ENCODE measurements at regions not wholly inside any gene's neighbourhood (a gene's known extent, or its start where the extent isn't known, plus 50 kb on each side); places are given as distances from the start of the nearest gene placed in this dataset.

DNA sequence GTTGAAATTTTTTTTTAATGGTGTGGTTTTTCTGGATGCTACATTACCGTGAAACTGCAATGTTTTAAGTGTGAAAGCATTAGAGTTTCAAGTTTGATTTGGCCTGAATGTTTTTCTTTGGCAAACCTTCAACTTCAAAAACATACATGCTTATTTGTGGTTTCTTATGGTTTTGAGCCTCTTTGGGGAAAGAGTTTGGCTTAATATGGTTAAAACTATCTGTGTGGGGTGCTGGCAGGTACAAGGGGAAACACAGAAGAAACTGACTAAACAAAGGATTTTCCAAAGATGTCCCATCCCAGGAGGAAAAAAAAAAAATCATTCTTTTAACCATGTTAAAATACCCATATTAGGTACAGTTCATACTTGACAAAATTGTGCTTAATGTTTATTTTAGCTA is 121.1 kb downstream of the HGF start:
- no peak overlapping the region for H3K4me3 ChIP-seq (replicated peaks; ENCODE audit: low read depth, low read length)
- TF ChIP-seq, protein P1, sequence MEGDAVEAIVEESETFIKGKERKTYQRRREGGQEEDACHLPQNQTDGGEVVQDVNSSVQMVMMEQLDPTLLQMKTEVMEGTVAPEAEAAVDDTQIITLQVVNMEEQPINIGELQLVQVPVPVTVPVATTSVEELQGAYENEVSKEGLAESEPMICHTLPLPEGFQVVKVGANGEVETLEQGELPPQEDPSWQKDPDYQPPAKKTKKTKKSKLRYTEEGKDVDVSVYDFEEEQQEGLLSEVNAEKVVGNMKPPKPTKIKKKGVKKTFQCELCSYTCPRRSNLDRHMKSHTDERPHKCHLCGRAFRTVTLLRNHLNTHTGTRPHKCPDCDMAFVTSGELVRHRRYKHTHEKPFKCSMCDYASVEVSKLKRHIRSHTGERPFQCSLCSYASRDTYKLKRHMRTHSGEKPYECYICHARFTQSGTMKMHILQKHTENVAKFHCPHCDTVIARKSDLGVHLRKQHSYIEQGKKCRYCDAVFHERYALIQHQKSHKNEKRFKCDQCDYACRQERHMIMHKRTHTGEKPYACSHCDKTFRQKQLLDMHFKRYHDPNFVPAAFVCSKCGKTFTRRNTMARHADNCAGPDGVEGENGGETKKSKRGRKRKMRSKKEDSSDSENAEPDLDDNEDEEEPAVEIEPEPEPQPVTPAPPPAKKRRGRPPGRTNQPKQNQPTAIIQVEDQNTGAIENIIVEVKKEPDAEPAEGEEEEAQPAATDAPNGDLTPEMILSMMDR (IDR thresholded peaks at IDR 0.05; ENCODE audit: low read depth, low read length, missing control alignments): no peak
- DNase-seq (ENCODE audit: extremely low read depth, low read depth): no peak

- H3K4me3 ChIP-seq (replicated peaks; ENCODE audit: low read depth, low read length): no peak overlapping the region
- TF ChIP-seq, protein P1 (IDR thresholded peaks at IDR 0.05; ENCODE audit: low read depth, low read length, missing control alignments): no peak
- DNase-seq (ENCODE audit: extremely low read depth, low read depth): no peak
Measured at GRCh38 chr7:81645435-81645834, 124.4 kb downstream of the HGF start.

GRCh38 chr7:81641873-81642272 is 128.0 kb downstream of the HGF start:
- no peak overlapping the region for H3K4me3 ChIP-seq (replicated peaks; ENCODE audit: low read depth, low read length)
- DNase-seq (ENCODE audit: extremely low read depth, low read depth): no peak
- TF ChIP-seq, protein P1 (IDR thresholded peaks at IDR 0.05; ENCODE audit: low read depth, low read length, missing control alignments): no peak

GRCh38 chr7:81638198-81638597 is 131.6 kb downstream of the HGF start:
- DNase-seq (ENCODE audit: extremely low read depth, low read depth): no peak
- H3K4me3 ChIP-seq (replicated peaks; ENCODE audit: low read depth, low read length): no peak overlapping the region
- TF ChIP-seq, protein P1 (IDR thresholded peaks at IDR 0.05; ENCODE audit: low read depth, low read length, missing control alignments): no peak

- H3K4me3 ChIP-seq (replicated peaks; ENCODE audit: low read depth, low read length): no peak overlapping the region
- DNase-seq (ENCODE audit: extremely low read depth, low read depth): no peak
- TF ChIP-seq, protein P1 (IDR thresholded peaks at IDR 0.05; ENCODE audit: low read depth, low read length, missing control alignments): no peak
Measured at GRCh38 chr7:81637534-81637933, 132.3 kb downstream of the HGF start.

DNA sequence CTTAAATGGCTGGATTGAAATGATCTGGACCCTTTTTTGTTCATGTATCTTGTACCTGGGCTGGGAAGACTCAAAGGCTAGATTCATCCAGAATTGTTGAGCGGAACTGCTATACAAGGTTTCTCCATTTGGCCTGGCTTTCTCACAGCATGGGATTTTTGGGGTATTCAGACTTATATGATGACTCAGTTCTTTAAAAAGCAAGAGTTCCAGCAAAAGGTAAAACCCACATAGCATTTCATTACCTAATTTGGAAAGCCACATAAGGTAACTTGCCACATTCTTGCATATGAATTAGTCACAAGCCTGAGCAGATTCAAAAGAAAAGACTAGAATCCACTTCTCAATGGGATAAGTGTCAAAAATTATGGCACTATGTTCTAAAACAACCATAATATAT is 137.4 kb downstream of the HGF start:
- TF ChIP-seq, protein P1 (IDR thresholded peaks at IDR 0.05; ENCODE audit: low read depth, low read length, missing control alignments): no peak
- no peak overlapping the region for H3K4me3 ChIP-seq (replicated peaks; ENCODE audit: low read depth, low read length)
- DNase-seq (ENCODE audit: extremely low read depth, low read depth): no peak

DNA sequence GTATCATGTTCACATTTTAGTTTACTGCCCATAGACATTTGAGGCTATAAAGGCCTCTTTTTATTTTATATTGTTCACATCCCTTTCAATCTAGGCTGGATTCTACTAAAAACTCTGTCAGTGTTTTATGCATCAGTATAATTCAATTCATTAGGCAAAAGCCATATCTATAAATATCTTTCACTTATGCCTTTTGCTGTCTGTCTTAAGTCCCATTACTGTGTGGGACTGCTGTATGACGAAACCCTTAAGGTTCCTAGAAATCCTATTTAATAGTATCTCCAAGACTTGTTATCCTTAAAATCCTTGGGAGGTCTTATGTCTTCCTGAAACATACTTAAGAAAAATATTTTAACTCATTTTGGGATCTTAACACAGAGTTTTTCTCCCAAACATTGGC is 139.2 kb downstream of the HGF start:
- no peak overlapping the region for H3K4me3 ChIP-seq (replicated peaks; ENCODE audit: low read depth, low read length)
- DNase-seq (ENCODE audit: extremely low read depth, low read depth): no peak
- TF ChIP-seq, protein P1 (IDR thresholded peaks at IDR 0.05; ENCODE audit: low read depth, low read length, missing control alignments): no peak

All from HFF-Myc (cell line).